GM18868 (cell line): ENCODE measurements at regions not wholly inside any gene's neighbourhood (a gene's known extent, or its start where the extent isn't known, plus 50 kb on each side); places are given as distances from the start of the nearest gene placed in this dataset.
A peak's percentile ranks its signal among the peaks of the same experiment; 100 is the strongest.
"Not testable (repeated sequence)": the region's sequence is repeated elsewhere in the genome, so short reads cannot be mapped to it uniquely, and the experiment has no call there.

Experiments used
- ATAC-seq: cut with Tn5 transposase; IDR thresholded peaks from one replicate; pipeline ENCODE4 v1.9.1; 2021; ENCODE audit warnings: mild to moderate bottlenecking, moderate library complexity; ENCODE audit not compliant: unreplicated experiment

GRCh38 chr5:90073026-90073570 is 336.5 kb downstream of the CETN3 start:
- ATAC-seq = not testable (repeated sequence)

- no peak for ATAC-seq
Observed at GRCh38 chr5:90071656-90072055, 337.9 kb downstream of the CETN3 start.

GRCh38 chr5:90071066-90071465 is 338.5 kb downstream of the CETN3 start:
- no peak for ATAC-seq

- no peak for ATAC-seq
Observed at GRCh38 chr5:90066920-90067319, 342.6 kb downstream of the CETN3 start.

- ATAC-seq = no peak
Observed at GRCh38 chr5:90056911-90057705, 352.4 kb downstream of the CETN3 start.

- ATAC-seq = no peak
Observed at GRCh38 chr5:90055831-90056328, 353.7 kb downstream of the CETN3 start.

- ATAC-seq = no peak
Observed at GRCh38 chr5:90054612-90055011, 354.9 kb downstream of the CETN3 start.

GRCh38 chr5:90051756-90052155 is 357.8 kb downstream of the CETN3 start:
- no peak for ATAC-seq

GRCh38 chr5:90050103-90050502 is 359.5 kb downstream of the CETN3 start:
- ATAC-seq = no peak

- no peak for ATAC-seq
Observed at GRCh38 chr5:90047113-90047512, 362.4 kb downstream of the CETN3 start.

- ATAC-seq = not testable (repeated sequence)
Observed at GRCh38 chr5:90040082-90040481, 369.5 kb downstream of the CETN3 start.

GRCh38 chr5:90037646-90038045 is 371.9 kb downstream of the CETN3 start:
- no peak for ATAC-seq

GRCh38 chr5:90022711-90023053 is 386.9 kb downstream of the CETN3 start:
- peak; percentile 31 for ATAC-seq

GRCh38 chr5:90022002-90022710 is 387.4 kb downstream of the CETN3 start:
- ATAC-seq = no peak

GRCh38 chr5:90020575-90021538 is 388.7 kb downstream of the CETN3 start:
- ATAC-seq = peak; percentile 98

GRCh38 chr5:90017239-90017638 is 392.3 kb downstream of the CETN3 start:
- no peak for ATAC-seq

GRCh38 chr5:90015584-90016018 is 394.0 kb downstream of the CETN3 start:
- ATAC-seq = peak; percentile 94

- peak; percentile 63 for ATAC-seq
Observed at GRCh38 chr5:90014420-90014819, 395.1 kb downstream of the CETN3 start.

- ATAC-seq = no peak
Observed at GRCh38 chr5:90000351-90000750, 409.2 kb downstream of the CETN3 start.

- ATAC-seq = no peak
Observed at GRCh38 chr5:89998519-89999305, 410.8 kb downstream of the CETN3 start.
